GM23338 (cell line): ENCODE measurements at regions not wholly inside any gene's neighbourhood (a gene's known extent, or its start where the extent isn't known, plus 50 kb on each side); places are given as distances from the start of the nearest gene placed in this dataset.

Source experiments
- ATAC-seq: fragments of 200-7000 bp; cut with Tn5 transposase; 3 replicates; pipeline ENCODE4 v1.9.1; 2020
- DNase-seq: peaks from one replicate; pipeline ENCODE4 v3.0.0-alpha.2; 2015; ENCODE audit warnings: low spot score
- H2AFZ ChIP-seq: fragments of 200-600 bp; sonication (generic); 2 replicates; pipeline ENCODE4 v1.8.0; 2016; ENCODE audit warnings: antibody characterized with exemption, mild to moderate bottlenecking, moderate library complexity
- H3F3A ChIP-seq: fragments of 200-600 bp; sonication (generic); replicated peaks from 2 replicates; pipeline ENCODE4 v1.8.0; 2017; ENCODE audit warnings: antibody characterized with exemption, mixed run types, low read depth
- H3K27ac ChIP-seq: fragments of 200-600 bp; sonication (generic); 2 replicates; pipeline ENCODE4 v1.6.1; 2016; ENCODE audit warnings: low read depth
- H3K27me3 ChIP-seq: fragments of 200-600 bp; sonication (generic); 2 replicates; pipeline ENCODE4 v1.8.0; 2016; ENCODE audit warnings: mild to moderate bottlenecking, mixed run types, moderate library complexity; ENCODE audit not compliant: insufficient read depth
- H3K36me3 ChIP-seq: fragments of 200-600 bp; sonication (generic); 2 replicates; pipeline ENCODE4 v1.8.0; 2016; ENCODE audit warnings: mild to moderate bottlenecking; ENCODE audit not compliant: insufficient read depth
- H3K4me1 ChIP-seq: fragments of 200-600 bp; sonication (generic); 2 replicates; pipeline ENCODE4 v1.8.0; 2016; ENCODE audit warnings: mild to moderate bottlenecking, moderate library complexity; ENCODE audit not compliant: insufficient read depth
- H3K4me2 ChIP-seq: fragments of 200-600 bp; sonication (generic); 2 replicates; pipeline ENCODE4 v1.7.1; 2017; ENCODE audit warnings: mixed run types
- H3K4me3 ChIP-seq: fragments of 200-600 bp; sonication (generic); 2 replicates; pipeline ENCODE4 v1.6.1; 2016; ENCODE audit warnings: mixed run types
- H3K79me2 ChIP-seq: fragments of 200-600 bp; sonication (generic); replicated peaks from 2 replicates; pipeline ENCODE4 v1.8.0; 2017; ENCODE audit warnings: mild to moderate bottlenecking; ENCODE audit not compliant: insufficient read depth
- H3K9me2 ChIP-seq: fragments of 200-600 bp; sonication (generic); 2 replicates; pipeline ENCODE4 v1.8.0; 2017; ENCODE audit not compliant: insufficient read depth
- H4K20me1 ChIP-seq: fragments of 200-600 bp; sonication (generic); replicated peaks from 2 replicates; pipeline ENCODE4 v1.8.0; 2017; ENCODE audit warnings: mild to moderate bottlenecking; ENCODE audit not compliant: insufficient read depth
- H3K27ac Mint-ChIP-seq: 2 replicates; pipeline ENCODE4 v1.8.0; 2020; ENCODE audit warnings: inconsistent platforms, mild to moderate bottlenecking, moderate library complexity, mixed read lengths
- H3K27me3 Mint-ChIP-seq: 3 replicates; pipeline ENCODE4 v1.8.0; 2022; ENCODE audit warnings: low read depth, mild to moderate bottlenecking, moderate library complexity, mixed read lengths, inconsistent platforms; ENCODE audit not compliant: insufficient read depth, poor library complexity
- H3K36me3 Mint-ChIP-seq: 3 replicates; pipeline ENCODE4 v1.8.0; 2021; ENCODE audit warnings: low read depth, mild to moderate bottlenecking, inconsistent platforms, moderate library complexity, mixed read lengths
- H3K4me1 Mint-ChIP-seq: 3 replicates; pipeline ENCODE4 v1.8.0; 2020; ENCODE audit warnings: mild to moderate bottlenecking, inconsistent platforms, mixed read lengths
- H3K4me3 Mint-ChIP-seq: 3 replicates; pipeline ENCODE4 v1.8.0; 2021; ENCODE audit warnings: moderate library complexity, mild to moderate bottlenecking, inconsistent platforms, mixed read lengths
- H3K9me3 Mint-ChIP-seq: 3 replicates; pipeline ENCODE4 v1.8.0; 2020; ENCODE audit warnings: moderate library complexity, mild to moderate bottlenecking, inconsistent platforms, mixed read lengths
- CREB1 ChIP-seq: fragments of 250-450 bp; sonication (Bioruptor Pico); IDR thresholded peaks from 2 replicates; pipeline ENCODE4 v1.5.0; 2020; ENCODE audit warnings: low read depth, mild to moderate bottlenecking, moderate library complexity
- ETS1 ChIP-seq: IDR thresholded peaks from 2 replicates; pipeline ENCODE4 v1.6.1; 2016; ENCODE audit warnings: antibody characterized with exemption
- EZH2 ChIP-seq: fragments of 200-600 bp; sonication (generic); IDR thresholded peaks from one replicate; pipeline ENCODE4 v1.8.0; 2017; ENCODE audit warnings: antibody characterized with exemption, mild to moderate bottlenecking, low read depth; ENCODE audit not compliant: unreplicated experiment
- EZH2phosphoT487 ChIP-seq: fragments of 200-600 bp; sonication (generic); IDR thresholded peaks from one replicate; pipeline ENCODE4 v1.8.1; 2018; ENCODE audit warnings: antibody characterized with exemption; ENCODE audit not compliant: unreplicated experiment
- NANOG ChIP-seq: IDR thresholded peaks from 2 replicates; pipeline ENCODE4 v1.6.1; 2016; ENCODE audit warnings: antibody characterized with exemption, borderline replicate concordance
- POLR2AphosphoS5 ChIP-seq: IDR thresholded peaks from 2 replicates; pipeline ENCODE4 v1.6.1; 2016; ENCODE audit warnings: antibody characterized with exemption, low read depth
- STAT1 ChIP-seq: IDR thresholded peaks from one replicate; pipeline ENCODE4 v1.6.1; 2016; ENCODE audit warnings: antibody characterized with exemption; ENCODE audit not compliant: unreplicated experiment
- ZNF114 ChIP-seq: fragments of 250-450 bp; sonication (Bioruptor Pico); IDR thresholded peaks from 2 replicates; pipeline ENCODE4 v1.5.0; 2020; ENCODE audit warnings: mild to moderate bottlenecking, moderate library complexity
- ZNF331 ChIP-seq: fragments of 250-450 bp; sonication (Bioruptor Pico); IDR thresholded peaks from 2 replicates; pipeline ENCODE4 v1.5.0; 2020; ENCODE audit warnings: low read depth, mild to moderate bottlenecking, moderate library complexity
- ZNF462 ChIP-seq: fragments of 250-450 bp; sonication (Bioruptor Pico); IDR thresholded peaks from 2 replicates; pipeline ENCODE4 v1.5.0; 2020; ENCODE audit warnings: mild to moderate bottlenecking, moderate library complexity

- no peak for TF ChIP-seq ZNF462 (CRISPR knock-in tag)
- TF ChIP-seq POLR2AphosphoS5 = no peak
Measured at GRCh38 chr3:182632077-182632393, 161.3 kb upstream of the ATP11B start (continued).

GRCh38 chr3:182633186-182633585, 160.1 kb upstream of the ATP11B start:
- H3K4me3 Mint-ChIP-seq = no peak overlapping the region
- no peaks in the 10 kb centered on the region for H4K20me1 ChIP-seq
- no peaks in the 10 kb centered on the region for H3K4me1 ChIP-seq
- H3K27ac ChIP-seq = no peak overlapping the region
- no peaks in the 10 kb centered on the region; the same call in 1 of the 2 replicates for H3K9me2 ChIP-seq
- no peak overlapping the region for H3K4me3 ChIP-seq
- no peaks in the 10 kb centered on the region for H3K36me3 ChIP-seq
- no peaks in the 10 kb centered on the region for H3K27me3 ChIP-seq
- no peaks in the 10 kb centered on the region for H3K79me2 ChIP-seq
- H3K27me3 Mint-ChIP-seq = peaks cover 6% of the 10 kb centered on the region
- H3K36me3 Mint-ChIP-seq = no peaks in the 10 kb centered on the region
- H3K4me2 ChIP-seq = no peak overlapping the region
- no peak overlapping the region for H3K27ac Mint-ChIP-seq
- ATAC-seq (no peak), DNase-seq (no peak)
- H3K9me3 Mint-ChIP-seq = no peaks in the 10 kb centered on the region; the same call in 2 of the 3 replicates
- no peak overlapping the region for H2AFZ ChIP-seq
- no peaks in the 10 kb centered on the region for H3F3A ChIP-seq
- no peaks in the 10 kb centered on the region for H3K4me1 Mint-ChIP-seq
- TF ChIP-seq STAT1 (no peak), POLR2AphosphoS5 (no peak), ZNF462 (CRISPR knock-in tag) (no peak), NANOG (no peak), EZH2 (no peak), EZH2phosphoT487 (no peak), CREB1 (CRISPR knock-in tag) (no peak), ETS1 (no peak), ZNF331 (CRISPR knock-in tag) (no peak), ZNF114 (CRISPR knock-in tag) (no peak)
